ENCODE measurements at regions not wholly inside any gene's neighbourhood (a gene's known extent, or its start where the extent isn't known, plus 50 kb on each side); places are given as distances from the start of the nearest gene placed in this dataset.
A peak's percentile ranks its signal among the peaks of the same experiment; 100 is the strongest.

- Histone ChIP-seq H3K9me3 (peaks cover 6 to 21% of the 10 kb centered on the region in 2 donors), H3K27ac (no peak overlapping the region), H3K27me3 (no peaks in the 10 kb centered on the region), H3K4me3 (no peak overlapping the region), H3K4me1 (no peaks in the 10 kb centered on the region), H3K36me3 (no peaks in the 10 kb centered on the region)
- no peak for DNase-seq (ENCODE audit: low spot score in 2 of 2)
- TF ChIP-seq CTCF (IDR thresholded peaks at IDR 0.05): no peak
- TF ChIP-seq POLR2A (IDR thresholded peaks at IDR 0.05): no peak
- no peak for TF ChIP-seq POLR2AphosphoS5 (IDR thresholded peaks at IDR 0.05)
- intact Hi-C loops (cut with DNase I; ENCODE audit: low total_unique reads): no loop called here
These were observed 53.9 kb downstream of the PTGR3 start for GRCh38 chr18:75154997-75155396.

- DNase-seq (ENCODE audit: low spot score in 2 of 2): no peak
- no peak overlapping the region for H3K27ac ChIP-seq
- no peaks in the 10 kb centered on the region for H3K27me3 ChIP-seq
- no peak overlapping the region for H3K4me3 ChIP-seq
- H3K4me1 ChIP-seq: no peaks in the 10 kb centered on the region
- H3K9me3 ChIP-seq: peaks cover 6 to 21% of the 10 kb centered on the region in 2 donors
- no peaks in the 10 kb centered on the region for H3K36me3 ChIP-seq
- intact Hi-C loops (cut with DNase I; ENCODE audit: low total_unique reads): no loop called here
- TF ChIP-seq POLR2A (IDR thresholded peaks at IDR 0.05) (no peak), CTCF (IDR thresholded peaks at IDR 0.05) (no peak), POLR2AphosphoS5 (IDR thresholded peaks at IDR 0.05) (no peak)
These were observed 54.7 kb downstream of the PTGR3 start for GRCh38 chr18:75154259-75154658.

GRCh38 chr18:75143851-75144250 lies 65.1 kb downstream of the PTGR3 start:
- peak in 1 of 2 donors; percentile 3 for DNase-seq (ENCODE audit: low spot score in 2 of 2)
- TF ChIP-seq CTCF (IDR thresholded peaks at IDR 0.05) (no peak), POLR2AphosphoS5 (IDR thresholded peaks at IDR 0.05) (no peak), POLR2A (IDR thresholded peaks at IDR 0.05) (no peak)
- intact Hi-C loops (cut with DNase I; ENCODE audit: low total_unique reads): no loop called here
- H3K4me1 ChIP-seq: no peaks in the 10 kb centered on the region
- H3K27me3 ChIP-seq: no peaks in the 10 kb centered on the region
- H3K36me3 ChIP-seq: no peaks in the 10 kb centered on the region
- no peak overlapping the region for H3K4me3 ChIP-seq
- H3K27ac ChIP-seq: no peak overlapping the region
- peaks cover 7 to 13% of the 10 kb centered on the region in 2 donors for H3K9me3 ChIP-seq

GRCh38 chr18:75142677-75143076 lies 66.3 kb downstream of the PTGR3 start:
- H3K36me3 ChIP-seq: no peaks in the 10 kb centered on the region
- intact Hi-C loops (cut with DNase I; ENCODE audit: low total_unique reads): no loop called here
- no peak for DNase-seq (ENCODE audit: low spot score in 2 of 2)
- peaks cover 7 to 13% of the 10 kb centered on the region in 2 donors for H3K9me3 ChIP-seq
- no peak overlapping the region for H3K4me3 ChIP-seq
- H3K4me1 ChIP-seq: no peaks in the 10 kb centered on the region
- no peak for TF ChIP-seq POLR2AphosphoS5 (IDR thresholded peaks at IDR 0.05)
- no peak for TF ChIP-seq POLR2A (IDR thresholded peaks at IDR 0.05)
- no peak for TF ChIP-seq CTCF (IDR thresholded peaks at IDR 0.05)
- H3K27ac ChIP-seq: no peak overlapping the region
- no peaks in the 10 kb centered on the region for H3K27me3 ChIP-seq

- H3K27ac ChIP-seq: no peak overlapping the region
- H3K4me1 ChIP-seq: no peaks in the 10 kb centered on the region
- peaks cover 5 to 7% of the 10 kb centered on the region in 2 donors for H3K9me3 ChIP-seq
- H3K27me3 ChIP-seq: no peaks in the 10 kb centered on the region
- no peak for DNase-seq (ENCODE audit: low spot score in 2 of 2)
- intact Hi-C loops (cut with DNase I; ENCODE audit: low total_unique reads): no loop called here
- H3K36me3 ChIP-seq: no peaks in the 10 kb centered on the region
- TF ChIP-seq CTCF (IDR thresholded peaks at IDR 0.05) (no peak), POLR2AphosphoS5 (IDR thresholded peaks at IDR 0.05) (no peak)
- H3K4me3 ChIP-seq: no peak overlapping the region
These were observed 67.2 kb downstream of the PTGR3 start for GRCh38 chr18:75141734-75142133.
